GM12878 (cell line): ENCODE measurements at regions not wholly inside any gene's neighbourhood (a gene's known extent, or its start where the extent isn't known, plus 50 kb on each side); places are given as distances from the start of the nearest gene placed in this dataset.

Experiments
- CBFB ChIP-seq: IDR thresholded peaks from 2 replicates; pipeline ENCODE4 v1.6.1; 2016; ENCODE audit warnings: antibody characterized with exemption, low read depth
- CHD2 ChIP-seq: IDR thresholded peaks from 2 replicates; pipeline ENCODE4 v1.6.1; 2011; ENCODE audit warnings: low read depth, low read length, improper control_type of control experiment, borderline replicate concordance
- EZH2 ChIP-seq: IDR thresholded peaks from 2 replicates; pipeline ENCODE4 v1.6.1; 2012; ENCODE audit warnings: low read depth, mild to moderate bottlenecking, control low read depth, inconsistent platforms, low read length, borderline replicate concordance; ENCODE audit not compliant: control insufficient read depth
- GABPA ChIP-seq: IDR thresholded peaks from 2 replicates; pipeline ENCODE4 v1.6.1; 2014; ENCODE audit warnings: antibody characterized with exemption, low read depth, mild to moderate bottlenecking, inconsistent platforms
- POLR2A ChIP-seq: IDR thresholded peaks from 2 replicates; pipeline ENCODE4 v1.6.1; 2011; ENCODE audit warnings: low read depth, mild to moderate bottlenecking, low read length
- POLR2AphosphoS5 ChIP-seq: IDR thresholded peaks from 2 replicates; pipeline ENCODE4 v1.6.1; 2011; ENCODE audit warnings: mild to moderate bottlenecking, low read length, inconsistent platforms
- RBBP5 ChIP-seq: fragments of 200-600 bp; sonication (generic); conservative IDR thresholded peaks from 2 replicates; pipeline ENCODE4 v1.6.1; 2016
- WRNIP1 ChIP-seq: IDR thresholded peaks from 2 replicates; pipeline ENCODE4 v1.6.1; 2011; ENCODE audit warnings: low read depth, low read length, improper control_type of control experiment, borderline replicate concordance
- YY1 ChIP-seq: IDR thresholded peaks from 2 replicates; pipeline ENCODE4 v1.6.1; 2011; ENCODE audit warnings: low read depth, mild to moderate bottlenecking, low read length
- TF ChIP-seq, protein P1 (sequence below): IDR thresholded peaks from 2 replicates; pipeline ENCODE4 v1.6.1; 2011; ENCODE audit warnings: low read depth, low read length, improper control_type of control experiment, borderline replicate concordance
- TF ChIP-seq, protein P2 (sequence below): IDR thresholded peaks from 2 replicates; pipeline ENCODE4 v1.6.1; 2012; ENCODE audit warnings: low read depth, low read length, improper control_type of control experiment
- TF ChIP-seq, protein P3 (sequence below), 3 experiments: IDR thresholded peaks in 2 of 3; conservative IDR thresholded peaks in 1 of 3; 2 replicates each; pipeline ENCODE4 v1.5.1; 2011; ENCODE audit warnings: low read depth in 3 of 3, low read length in 3 of 3, mild to moderate bottlenecking in 3 of 3, control low read depth in 2 of 3, moderate library complexity in 2 of 3, inconsistent platforms in 1 of 3, mixed read lengths in 1 of 3; ENCODE audit not compliant: control insufficient read depth in 2 of 3, insufficient read depth in 1 of 3; ENCODE audit errors: extremely low read depth in 1 of 3

DNA sequence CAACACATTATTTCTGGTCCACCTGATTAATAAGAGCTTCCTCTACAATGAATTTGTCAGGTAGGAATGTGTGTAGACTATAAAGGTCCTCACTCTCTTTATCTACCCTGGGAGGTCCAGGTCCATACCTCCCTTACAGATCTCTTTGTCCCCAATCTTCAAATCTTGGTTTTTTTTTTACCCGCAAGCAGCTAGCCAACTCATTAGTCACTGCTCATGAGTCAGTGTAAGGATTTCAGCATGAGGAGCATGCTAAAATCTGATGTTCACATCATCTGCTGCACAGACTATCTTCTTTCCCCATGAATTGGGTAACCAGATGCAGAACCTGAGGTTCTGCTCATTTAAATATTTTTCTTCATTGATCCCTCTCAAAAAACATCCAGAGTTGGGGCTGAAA is 397.0 kb upstream of the ISX start:
- TF ChIP-seq WRNIP1 (no peak), CBFB (no peak), POLR2A (no peak), EZH2 (no peak), GABPA (no peak), RBBP5 (no peak), POLR2AphosphoS5 (no peak), YY1 (no peak), CHD2 (no peak)
- TF ChIP-seq, protein P1, sequence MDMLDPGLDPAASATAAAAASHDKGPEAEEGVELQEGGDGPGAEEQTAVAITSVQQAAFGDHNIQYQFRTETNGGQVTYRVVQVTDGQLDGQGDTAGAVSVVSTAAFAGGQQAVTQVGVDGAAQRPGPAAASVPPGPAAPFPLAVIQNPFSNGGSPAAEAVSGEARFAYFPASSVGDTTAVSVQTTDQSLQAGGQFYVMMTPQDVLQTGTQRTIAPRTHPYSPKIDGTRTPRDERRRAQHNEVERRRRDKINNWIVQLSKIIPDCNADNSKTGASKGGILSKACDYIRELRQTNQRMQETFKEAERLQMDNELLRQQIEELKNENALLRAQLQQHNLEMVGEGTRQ: no peak
- TF ChIP-seq, protein P2, sequence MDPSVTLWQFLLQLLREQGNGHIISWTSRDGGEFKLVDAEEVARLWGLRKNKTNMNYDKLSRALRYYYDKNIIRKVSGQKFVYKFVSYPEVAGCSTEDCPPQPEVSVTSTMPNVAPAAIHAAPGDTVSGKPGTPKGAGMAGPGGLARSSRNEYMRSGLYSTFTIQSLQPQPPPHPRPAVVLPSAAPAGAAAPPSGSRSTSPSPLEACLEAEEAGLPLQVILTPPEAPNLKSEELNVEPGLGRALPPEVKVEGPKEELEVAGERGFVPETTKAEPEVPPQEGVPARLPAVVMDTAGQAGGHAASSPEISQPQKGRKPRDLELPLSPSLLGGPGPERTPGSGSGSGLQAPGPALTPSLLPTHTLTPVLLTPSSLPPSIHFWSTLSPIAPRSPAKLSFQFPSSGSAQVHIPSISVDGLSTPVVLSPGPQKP: no peak
- TF ChIP-seq, protein P3, sequence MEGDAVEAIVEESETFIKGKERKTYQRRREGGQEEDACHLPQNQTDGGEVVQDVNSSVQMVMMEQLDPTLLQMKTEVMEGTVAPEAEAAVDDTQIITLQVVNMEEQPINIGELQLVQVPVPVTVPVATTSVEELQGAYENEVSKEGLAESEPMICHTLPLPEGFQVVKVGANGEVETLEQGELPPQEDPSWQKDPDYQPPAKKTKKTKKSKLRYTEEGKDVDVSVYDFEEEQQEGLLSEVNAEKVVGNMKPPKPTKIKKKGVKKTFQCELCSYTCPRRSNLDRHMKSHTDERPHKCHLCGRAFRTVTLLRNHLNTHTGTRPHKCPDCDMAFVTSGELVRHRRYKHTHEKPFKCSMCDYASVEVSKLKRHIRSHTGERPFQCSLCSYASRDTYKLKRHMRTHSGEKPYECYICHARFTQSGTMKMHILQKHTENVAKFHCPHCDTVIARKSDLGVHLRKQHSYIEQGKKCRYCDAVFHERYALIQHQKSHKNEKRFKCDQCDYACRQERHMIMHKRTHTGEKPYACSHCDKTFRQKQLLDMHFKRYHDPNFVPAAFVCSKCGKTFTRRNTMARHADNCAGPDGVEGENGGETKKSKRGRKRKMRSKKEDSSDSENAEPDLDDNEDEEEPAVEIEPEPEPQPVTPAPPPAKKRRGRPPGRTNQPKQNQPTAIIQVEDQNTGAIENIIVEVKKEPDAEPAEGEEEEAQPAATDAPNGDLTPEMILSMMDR (IDR thresholded peaks at IDR 0.05 in 2 of 3, conservative IDR thresholded peaks at IDR 0.05 in 1 of 3; ENCODE audit: control insufficient read depth in 2 of 3, extremely low read depth in 1 of 3, insufficient read depth in 1 of 3, low read depth in 3 of 3, low read length in 3 of 3): no peak
